Kidney capillary endothelial cell (primary cell): ENCODE measurements at regions not wholly inside any gene's neighbourhood (a gene's known extent, or its start where the extent isn't known, plus 50 kb on each side); places are given as distances from the start of the nearest gene placed in this dataset.
"Not testable (repeated sequence)": the region's sequence is repeated elsewhere in the genome, so short reads cannot be mapped to it uniquely, and the experiment has no call there.

ENCODE experiments used
- DNase-seq: peaks from one replicate; pipeline ENCODE4 v3.0.0-alpha.2; 2018; ENCODE audit warnings: low spot score

DNA sequence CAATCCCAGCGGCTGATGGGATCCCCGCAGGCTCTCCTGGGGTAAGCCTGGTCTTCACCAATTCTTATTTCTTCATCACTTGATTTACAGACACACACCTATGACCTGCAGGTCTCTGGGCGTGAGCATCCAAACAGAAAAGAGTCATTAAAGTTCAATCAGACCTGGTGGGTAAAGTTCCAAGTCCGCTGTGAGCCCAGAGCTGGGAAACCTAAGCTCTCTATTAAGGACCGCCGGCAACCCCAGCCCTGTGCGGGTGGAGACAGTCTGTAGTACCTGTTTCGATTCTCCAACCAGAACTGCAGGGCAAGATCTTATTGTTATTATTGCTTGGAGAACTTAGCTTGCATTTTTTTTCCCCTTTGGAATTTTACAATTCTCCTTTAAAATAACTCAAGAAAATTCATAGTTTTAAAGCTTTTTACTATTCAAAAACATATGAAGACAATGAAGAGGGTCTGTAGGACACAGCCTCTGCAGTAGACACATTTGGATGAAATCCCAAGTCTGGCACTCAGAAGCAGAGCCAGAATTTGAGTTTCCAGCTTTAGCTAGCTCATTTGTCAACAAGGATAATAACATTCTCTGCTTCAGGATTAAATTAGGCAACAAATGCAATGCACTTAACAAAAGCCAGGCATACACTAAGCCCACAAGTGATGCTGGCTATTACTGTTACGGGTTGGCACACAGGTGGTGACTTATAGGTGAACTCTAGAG is 376.4 kb downstream of the INSIG2 start:
- no peak for DNase-seq

DNA sequence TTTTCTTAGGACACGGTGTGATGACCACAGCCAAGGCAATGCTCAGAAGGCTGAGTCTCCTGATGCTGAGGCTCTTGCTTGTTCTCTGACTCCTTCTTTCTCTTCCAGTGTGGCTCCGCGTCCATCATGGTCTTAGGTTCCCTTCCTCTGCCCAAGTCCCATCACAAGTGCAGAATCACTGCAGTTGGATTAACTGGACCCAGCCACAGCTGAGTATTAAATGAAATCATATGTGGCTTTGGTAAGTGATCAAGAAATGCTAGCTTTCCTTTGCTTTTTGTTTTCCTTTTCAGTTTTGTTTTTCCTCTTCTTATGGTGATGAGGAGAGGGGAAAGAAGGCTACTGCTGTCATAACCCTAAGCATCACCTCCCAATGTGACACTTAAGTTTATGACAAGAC is 375.8 kb downstream of the INSIG2 start:
- DNase-seq = no peak

DNA sequence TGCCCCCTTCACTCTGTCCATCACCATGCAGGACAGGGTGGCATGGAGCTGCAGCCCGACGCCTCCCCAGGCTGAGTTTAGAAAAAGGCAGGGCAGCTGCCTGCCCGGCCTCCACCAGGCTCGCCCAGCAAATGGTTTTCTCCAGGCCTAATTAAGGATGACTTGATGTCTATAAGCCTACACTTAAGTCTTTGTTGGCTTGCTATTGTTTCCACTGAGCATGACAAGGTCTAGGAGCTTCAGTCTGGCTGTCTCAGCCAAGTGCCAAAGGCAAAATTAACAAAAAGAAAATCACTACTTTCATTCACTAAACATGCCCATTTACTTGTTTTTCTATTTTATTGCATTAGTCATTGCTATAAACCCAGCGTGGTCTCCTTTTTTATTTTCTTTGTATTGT is 372.2 kb downstream of the INSIG2 start:
- DNase-seq = no peak

DNA sequence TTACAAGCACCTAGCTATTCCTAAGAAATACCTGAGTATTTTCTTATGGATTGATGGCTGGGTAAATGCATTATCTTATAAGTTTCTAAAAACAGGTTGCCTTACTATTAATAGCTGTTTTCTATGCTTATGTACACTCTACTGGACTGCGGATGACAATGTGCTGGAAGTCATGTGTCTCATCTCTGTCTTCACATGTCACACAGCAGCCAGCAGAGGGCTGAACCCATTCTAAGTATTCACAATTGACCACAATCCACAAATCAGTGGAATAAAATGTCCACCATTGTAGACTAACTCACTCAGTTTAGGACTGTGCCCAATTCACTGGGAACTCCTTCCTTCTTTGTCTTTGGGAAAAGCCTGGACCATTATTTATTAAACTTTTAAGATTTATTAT is 371.2 kb downstream of the INSIG2 start:
- DNase-seq = no peak

DNA sequence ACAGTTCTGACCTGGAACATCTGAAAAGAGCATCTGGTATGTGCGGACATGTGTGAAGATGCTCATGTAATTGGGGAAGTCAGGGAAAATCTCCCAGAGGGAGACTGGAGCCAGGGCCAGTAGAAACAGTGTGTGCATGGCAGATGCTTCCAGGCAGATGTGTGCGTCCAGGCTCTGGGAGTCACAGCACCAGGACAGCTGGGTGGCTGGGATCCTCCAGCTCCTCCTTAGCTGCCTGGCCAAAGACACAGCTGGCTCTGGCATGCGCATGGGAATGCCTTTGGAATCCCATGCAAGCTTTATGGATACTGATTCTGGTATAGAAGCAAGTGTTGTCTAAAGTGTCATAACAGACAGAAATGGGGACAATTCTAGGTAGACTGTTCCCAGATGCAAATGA is 369.7 kb downstream of the INSIG2 start:
- DNase-seq = no peak

DNA sequence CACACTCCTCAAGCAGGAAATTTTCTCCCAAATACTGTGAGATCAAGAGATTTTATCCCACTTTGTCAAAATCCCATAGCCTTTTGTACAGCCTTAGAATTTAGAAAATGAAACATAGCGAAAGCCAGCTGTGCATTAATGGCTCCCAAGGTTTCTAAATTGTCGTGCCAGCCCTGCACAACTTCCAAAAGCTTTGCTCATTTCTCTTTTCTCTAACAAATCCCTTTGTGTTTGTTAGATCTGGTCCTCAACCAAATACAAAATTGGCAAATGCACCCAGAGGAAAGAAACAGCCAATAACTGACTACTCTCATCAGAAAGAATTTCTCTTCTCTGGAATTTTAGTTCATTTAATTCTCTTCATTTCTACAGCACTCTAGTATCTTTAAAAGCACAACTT is 361.1 kb downstream of the INSIG2 start:
- no peak for DNase-seq

DNA sequence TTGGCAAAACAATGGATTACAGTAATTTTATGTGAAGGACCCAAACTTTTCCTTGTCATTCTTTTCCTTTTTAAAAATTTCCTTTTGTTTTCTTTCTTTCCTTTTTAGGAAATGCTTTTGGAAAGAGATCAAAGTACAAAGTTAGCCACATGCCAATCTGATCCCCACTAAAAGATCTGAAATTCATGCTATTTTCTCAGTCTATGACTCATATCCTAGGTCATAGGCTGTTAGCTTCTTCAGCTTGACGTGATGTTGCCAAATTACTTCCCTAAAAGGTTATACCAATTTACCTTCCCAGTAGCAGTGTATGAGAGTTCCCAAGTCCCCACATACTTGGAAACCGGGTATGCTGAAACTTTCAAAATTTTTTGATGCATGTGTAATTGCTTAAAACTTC is 355.3 kb downstream of the INSIG2 start:
- peak; percentile 12 for DNase-seq

DNA sequence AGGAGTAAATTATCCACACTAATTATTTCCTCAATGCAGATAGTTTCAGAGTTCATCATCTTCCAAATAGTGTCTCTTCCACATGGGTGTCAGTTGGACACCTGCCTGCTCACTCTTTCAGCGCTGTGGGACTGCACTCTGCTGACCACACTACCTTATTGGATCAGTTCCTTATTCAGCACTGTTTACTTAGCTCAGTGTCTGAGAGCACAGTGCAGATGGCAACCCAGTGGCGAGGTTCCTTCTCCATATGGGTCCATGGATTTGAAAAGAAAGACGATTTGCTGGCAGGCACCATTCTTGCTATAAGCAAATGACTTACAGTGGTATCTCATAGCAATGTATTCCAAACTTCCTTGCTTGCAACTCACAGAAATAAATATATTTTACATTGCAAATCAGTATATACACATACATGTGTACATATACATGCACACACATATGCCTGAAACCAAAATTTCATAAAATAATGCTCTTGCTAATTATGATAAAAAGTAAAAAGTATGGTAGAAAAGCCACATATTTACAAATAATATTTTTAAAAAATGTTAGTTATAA is 354.8 kb downstream of the INSIG2 start:
- no peak for DNase-seq

DNA sequence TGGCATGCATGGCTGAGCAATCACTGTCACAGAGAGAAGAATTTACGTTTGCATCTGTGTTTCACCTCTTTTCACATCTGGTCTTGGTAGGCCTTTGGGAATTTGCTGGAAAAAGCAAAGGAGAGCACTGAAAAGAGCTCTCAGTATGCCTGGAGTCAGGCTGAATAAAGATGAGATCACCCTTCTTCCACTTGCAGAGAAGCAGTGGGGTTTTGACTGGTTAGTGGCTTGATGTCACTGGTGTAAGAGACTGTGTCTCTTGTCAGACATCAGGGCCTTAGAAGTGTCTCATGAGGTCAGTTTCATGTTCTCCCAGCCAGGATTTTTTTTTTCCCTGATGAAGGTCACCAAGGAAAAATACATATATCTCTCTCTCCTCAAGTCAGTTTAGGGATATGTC is 353.8 kb downstream of the INSIG2 start:
- DNase-seq = no peak

DNA sequence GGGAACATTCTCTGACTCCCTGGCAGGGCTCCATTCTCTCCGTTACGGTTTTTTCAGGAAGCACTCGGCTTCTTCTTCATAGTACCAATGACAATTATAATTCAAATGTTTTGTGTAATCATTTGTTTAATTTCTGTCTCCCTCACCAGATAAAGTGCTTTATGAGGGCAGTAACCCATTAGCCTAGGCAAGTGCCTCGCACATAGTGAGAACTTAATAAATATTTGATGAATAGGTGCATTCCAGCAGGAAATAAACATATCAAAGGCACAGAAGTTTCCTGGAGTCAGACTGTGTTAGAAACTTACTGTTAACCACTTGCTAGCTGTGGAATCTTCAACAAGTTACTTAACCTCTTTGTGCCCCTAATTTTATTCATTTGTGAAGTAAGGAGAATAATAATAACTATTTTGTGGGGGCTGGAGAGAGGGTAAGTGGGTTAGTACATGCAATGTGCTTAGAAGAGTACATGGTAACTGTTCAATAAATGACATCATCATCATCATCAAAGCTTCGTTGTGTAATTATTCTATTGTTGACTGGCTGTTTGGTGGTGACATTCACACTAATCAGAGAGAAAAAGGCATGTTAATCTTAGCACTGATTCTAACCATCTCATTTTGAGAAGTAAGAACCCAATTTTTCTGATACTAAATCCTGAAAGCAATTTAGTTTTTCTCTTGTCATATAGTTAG is 352.3 kb downstream of the INSIG2 start:
- DNase-seq = no peak

DNA sequence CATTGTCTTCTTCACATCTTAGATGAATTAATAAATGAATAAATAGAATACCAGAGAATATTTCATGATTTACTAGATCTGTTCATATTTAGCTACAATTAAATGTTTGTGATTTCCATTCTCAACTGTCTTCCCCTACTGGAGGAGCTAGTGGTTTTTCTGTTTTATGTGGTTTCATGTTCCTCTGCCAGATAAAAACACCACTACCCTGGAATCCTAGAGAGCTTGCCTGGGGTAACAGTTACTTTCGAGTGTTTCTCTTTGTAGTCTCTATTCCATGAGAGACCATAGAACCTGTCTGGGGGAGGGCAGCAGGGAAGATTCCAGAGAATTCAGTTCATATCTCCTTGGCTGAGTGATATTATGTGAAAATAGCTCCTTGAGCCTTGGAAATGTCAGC is 349.2 kb downstream of the INSIG2 start:
- DNase-seq = no peak

DNA sequence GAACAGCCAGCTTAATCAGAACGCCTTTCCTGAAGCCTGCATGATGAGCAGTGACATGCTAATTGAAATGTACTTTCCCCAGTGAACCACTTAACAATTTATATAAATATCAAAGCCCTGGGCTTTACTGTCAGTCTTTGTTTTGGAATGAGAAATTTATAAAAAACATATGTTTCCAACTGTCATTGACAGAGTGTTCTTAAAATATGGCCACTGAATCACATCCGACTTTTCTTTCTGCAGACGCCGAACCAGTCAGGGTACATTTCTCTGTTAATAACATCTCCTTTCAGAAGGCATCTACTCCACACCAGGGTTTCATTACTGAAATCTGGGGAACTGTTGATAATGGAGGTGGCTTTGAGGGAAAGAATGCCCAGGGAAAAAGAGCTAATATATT is 343.7 kb downstream of the INSIG2 start:
- no peak for DNase-seq

DNA sequence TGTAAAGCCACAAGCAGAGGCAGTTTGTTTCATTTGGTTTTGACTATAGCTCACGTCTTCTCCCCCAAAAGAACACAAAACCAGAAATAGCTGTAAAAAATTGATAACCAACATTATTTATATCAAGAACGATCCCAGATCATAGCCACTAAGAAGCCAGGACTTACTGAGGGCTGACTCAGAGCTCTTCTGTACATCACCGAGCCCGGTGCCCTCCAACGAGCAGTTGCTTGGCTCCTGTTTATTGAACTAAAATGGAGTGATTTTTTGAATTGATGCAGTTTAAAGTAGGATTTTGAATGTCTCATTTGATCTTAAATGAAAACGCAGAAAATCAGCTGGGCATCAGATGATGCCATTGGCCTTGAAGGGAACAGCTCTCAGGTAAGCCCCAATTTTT is 343.3 kb downstream of the INSIG2 start:
- DNase-seq = no peak

DNA sequence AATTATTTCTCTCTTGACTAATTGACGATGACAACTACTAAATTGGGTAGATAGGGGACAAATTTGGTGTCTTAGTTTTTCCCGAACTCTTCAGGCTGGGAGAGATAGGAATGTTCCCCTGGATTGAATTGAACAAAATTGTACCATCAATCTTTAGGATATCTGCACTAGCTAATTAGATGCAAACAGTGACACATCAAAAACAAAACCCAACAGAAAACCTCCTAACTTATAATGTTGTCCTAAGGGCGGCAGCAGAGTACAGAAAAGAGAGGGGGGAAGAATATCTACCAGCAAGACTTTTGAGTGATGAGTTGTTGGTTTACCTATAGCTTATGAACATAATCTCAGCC is 342.9 kb downstream of the INSIG2 start:
- no peak for DNase-seq

DNA sequence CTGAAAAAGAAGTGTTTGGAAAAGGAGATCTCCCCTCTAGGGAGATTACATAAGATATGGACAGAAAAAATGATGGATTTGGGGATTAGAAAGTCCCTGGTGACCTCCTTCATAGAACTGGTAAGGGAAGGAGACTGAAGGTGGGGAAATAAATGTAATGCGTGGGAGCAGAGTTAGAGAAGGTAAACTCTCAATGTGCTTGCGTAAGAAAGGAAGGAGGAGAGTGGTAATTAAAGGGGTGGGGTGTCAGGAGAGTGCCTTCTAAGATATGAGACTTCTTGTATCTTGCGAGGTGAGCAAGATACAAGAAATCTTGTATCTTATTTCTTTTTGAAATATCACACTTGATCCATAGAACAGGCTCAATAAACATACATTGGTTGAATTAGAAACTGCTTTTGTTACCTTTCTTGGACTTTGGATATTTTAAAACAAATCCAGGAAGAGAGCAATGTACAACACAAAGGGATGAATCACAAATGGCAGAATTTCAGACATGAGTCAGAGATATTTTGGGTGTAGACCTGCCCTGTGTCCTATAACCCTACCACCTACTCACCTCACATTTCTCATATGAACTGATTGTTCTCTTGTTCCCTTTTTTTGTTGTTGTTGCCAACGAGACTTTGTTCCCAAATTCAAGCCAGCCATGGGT is 342.4 kb downstream of the INSIG2 start:
- peak; percentile 44 for DNase-seq

DNA sequence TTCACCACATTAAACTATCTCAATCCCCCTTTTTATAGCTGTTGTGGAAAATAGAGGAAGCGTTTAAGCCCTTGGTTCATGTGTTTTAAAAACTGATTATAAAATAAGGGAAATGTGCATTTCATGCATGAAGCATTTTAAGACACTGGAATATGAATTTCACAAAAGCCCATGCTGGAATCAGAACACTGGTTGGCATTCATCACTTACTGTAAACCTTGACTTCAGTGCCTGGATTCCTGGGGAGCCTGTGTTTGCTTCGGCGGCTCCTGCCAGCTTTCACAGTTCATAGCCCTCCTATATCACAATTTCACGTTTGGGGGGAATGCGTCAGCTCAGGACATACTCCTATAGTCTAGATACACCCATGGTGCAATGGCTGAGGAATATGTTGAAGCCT is 336.9 kb downstream of the INSIG2 start:
- DNase-seq = no peak

DNA sequence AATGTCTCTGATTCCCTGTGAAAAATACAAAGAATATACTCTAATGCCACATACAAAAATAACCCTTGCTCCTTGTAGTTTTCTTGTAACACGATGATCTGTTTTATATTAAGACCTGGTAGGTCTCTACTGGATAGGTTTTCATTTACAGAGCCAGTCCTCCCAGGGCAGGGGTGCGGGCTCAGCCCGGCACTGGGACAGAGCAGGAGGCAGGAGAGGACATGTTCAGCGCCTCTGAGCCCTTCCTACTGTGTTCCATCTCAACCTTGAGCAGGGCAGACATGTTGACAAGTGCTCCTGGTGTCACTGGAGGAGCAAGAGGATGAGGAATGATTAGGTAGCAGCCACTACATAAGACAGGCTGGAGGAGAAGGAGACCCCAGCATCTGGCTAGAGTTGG is 335.5 kb downstream of the INSIG2 start:
- no peak for DNase-seq

DNA sequence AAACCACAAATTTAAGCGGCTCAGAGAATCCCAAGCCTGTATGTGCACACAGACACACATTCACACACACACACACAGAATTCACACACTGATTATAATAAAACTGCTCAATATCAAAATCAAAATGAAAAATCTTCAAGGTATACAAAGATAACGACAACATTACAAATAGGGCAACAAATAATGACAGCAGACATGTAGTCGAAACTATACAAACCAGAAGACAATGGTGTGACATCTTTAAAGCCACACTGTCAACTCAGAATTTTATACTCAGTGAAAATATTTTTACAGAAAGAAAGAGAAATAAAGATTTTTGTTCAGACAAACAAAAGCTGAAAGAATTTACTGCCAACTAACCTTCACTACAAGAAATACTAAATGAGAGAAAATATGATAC is 333.4 kb downstream of the INSIG2 start:
- DNase-seq = no peak

DNA sequence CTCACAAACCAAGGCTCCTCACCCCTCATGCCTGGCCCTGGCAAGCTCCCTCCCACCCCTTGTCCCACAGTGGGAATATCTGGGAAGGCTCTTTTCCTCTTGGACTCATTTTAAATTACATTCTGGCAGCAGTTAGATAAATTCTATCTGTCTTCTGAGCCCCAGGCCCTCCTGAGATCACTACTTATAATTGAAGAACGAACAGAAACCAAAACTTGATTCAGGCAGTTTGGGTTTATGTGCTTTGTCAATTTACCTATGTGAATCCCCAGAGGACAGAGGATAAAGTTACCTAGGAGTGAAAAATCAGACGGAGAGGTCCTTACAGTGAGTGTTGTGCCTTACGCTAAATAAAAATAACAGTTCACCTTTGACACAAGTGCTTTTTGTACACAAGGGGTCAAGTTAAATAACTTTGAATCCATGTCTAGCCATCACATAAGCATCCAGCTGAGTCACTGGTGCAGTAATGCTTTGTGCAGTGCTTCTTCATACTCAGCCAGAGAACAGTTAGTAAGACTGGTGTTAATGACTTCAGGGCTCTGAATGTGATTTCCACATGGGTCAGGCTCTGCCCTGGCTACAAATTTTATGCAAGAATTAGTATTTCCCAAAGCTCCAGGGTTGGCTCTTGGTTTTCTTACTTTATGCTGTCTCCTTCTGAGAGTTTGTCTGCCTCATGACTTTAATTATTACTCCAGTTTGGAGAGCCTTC is 329.3 kb downstream of the INSIG2 start:
- no peak for DNase-seq

DNA sequence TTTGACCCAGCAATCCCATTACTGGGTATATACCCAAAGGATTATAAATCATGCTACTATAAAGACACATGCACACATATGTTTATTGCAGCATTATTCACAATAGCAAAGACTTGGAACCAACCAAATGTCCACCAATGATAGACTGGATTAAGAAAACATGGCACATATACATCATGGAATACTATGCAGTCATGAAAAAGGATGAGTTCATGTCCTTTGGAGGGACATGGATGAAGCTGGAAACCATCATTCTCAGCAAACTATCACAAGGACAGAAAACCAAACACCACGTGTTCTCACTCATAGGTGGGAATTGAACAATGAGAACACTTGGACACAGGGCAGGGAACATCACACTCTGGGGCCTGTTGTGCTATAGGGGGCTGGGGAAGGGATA is 326.9 kb downstream of the INSIG2 start:
- DNase-seq = not testable (repeated sequence)

DNA sequence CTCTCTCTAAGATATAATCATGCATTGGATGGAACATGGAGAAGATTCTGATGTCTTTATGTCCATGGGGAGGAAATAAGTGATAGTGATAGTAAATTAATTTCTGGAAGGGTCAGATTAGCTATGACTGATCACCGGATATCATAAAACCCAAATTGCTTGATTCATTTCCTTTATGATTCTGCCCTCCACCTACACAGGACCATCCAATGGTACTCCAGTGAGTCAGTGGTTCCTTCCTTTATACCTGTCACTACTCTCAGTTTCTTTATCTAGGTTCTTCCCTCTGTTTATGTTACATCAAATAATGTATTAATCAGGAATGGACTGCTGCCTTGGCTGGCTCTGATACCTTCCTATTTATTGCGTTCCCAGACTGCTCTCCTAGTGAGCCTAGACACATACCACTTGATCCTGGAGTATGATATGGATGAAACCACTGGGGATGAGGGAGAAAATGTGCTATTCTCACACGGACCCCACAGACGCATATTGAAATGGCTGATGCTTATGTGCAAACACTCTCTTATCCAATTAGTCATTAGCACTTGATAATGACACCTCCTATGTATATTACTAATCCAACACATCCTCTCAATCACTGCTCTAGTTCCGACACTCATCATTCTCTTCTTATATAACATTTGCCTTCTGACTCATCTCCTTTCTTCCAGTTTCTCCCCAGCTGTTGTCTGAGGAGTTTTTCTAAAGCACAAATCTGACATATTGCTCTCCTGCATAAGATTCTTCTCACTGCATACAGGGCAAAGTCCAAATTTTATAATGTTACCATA is 315.6 kb downstream of the INSIG2 start:
- no peak for DNase-seq

DNA sequence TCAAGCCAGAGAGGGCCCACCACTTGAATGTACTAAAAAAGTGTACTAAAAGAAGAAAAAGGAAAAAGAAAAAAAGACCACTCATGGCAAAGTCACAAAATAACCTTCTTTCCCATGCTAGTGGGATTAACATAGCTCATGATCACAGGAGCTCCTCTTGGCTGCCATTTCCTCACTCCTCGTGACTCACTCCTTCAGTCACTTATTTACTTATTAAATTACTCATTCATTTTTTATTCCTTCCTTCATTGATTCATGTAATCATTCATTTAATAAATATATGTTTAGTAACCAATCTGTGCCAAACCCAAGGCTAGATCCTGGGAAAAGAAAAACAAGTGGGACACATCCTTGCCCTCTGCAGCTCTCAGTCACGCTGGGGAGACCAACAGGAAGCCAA is 300.5 kb downstream of the INSIG2 start:
- DNase-seq = no peak
